Kidney (tissue), 13 donors: ENCODE measurements at regions not wholly inside any gene's neighbourhood (a gene's known extent, or its start where the extent isn't known, plus 50 kb on each side); places are given as distances from the start of the nearest gene placed in this dataset.

ENCODE experiments used
- DNase-seq, 5 donors: peaks; one replicate each; pipeline ENCODE4 v3.0.0-alpha.2; 2013 to 2020
- FAIRE-seq: peaks from 2 replicates; lab custom pipeline; 2012; peaks lifted over from hg19 to GRCh38; lab: Jason Lieb, UNC
- H3K27ac ChIP-seq, 2 donors: one replicate each; pipeline ENCODE4 v1.7.0; 2013; ENCODE audit warnings: low read depth in 2 of 2, low read length in 2 of 2, inconsistent platforms in 1 of 2
- H3K27me3 ChIP-seq: one replicate; pipeline ENCODE4 v1.7.1; 2013; ENCODE audit warnings: low read length, inconsistent platforms; ENCODE audit not compliant: control insufficient read depth, insufficient read depth
- H3K36me3 ChIP-seq, 3 donors: one replicate each; pipeline versions ENCODE4 v1.7.0 to v1.7.1; 2013; ENCODE audit warnings: low read length in 3 of 3, control low read depth in 1 of 3, inconsistent platforms in 1 of 3; ENCODE audit not compliant: insufficient read depth in 3 of 3, control insufficient read depth in 2 of 3
- H3K4me1 ChIP-seq, 3 donors: one replicate each; pipeline versions ENCODE4 v1.7.0 to v1.7.1; 2013; ENCODE audit warnings: low read length in 3 of 3, inconsistent platforms in 1 of 3, low read depth in 1 of 3; ENCODE audit not compliant: control insufficient read depth in 2 of 3, insufficient read depth in 2 of 3
- H3K4me3 ChIP-seq, 3 donors: one replicate each; pipeline versions ENCODE4 v1.7.0 to v1.8.1; 2013; ENCODE audit warnings: low read length in 3 of 3, control low read depth in 1 of 3, inconsistent platforms in 1 of 3
- H3K9ac ChIP-seq, 3 donors: one replicate each; pipeline versions ENCODE4 v1.7.0 to v1.7.1; 2013; ENCODE audit warnings: low read length in 3 of 3, control low read depth in 1 of 3, inconsistent platforms in 1 of 3
- H3K9me3 ChIP-seq, 3 donors: one replicate each; pipeline versions ENCODE4 v1.7.0 to v1.7.1; 2013; ENCODE audit warnings: low read length in 3 of 3, control low read depth in 1 of 3, inconsistent platforms in 1 of 3; ENCODE audit not compliant: control insufficient read depth in 2 of 3, insufficient read depth in 1 of 3
- intact Hi-C: fragments of 100-400 bp; cut with DNase I; formaldehyde crosslinking; loops from one replicate; pipeline ENCODE4 v1.11.1; 2022
- TF ChIP-seq, protein P1 (sequence below): IDR thresholded peaks from 3 replicates; pipeline ENCODE4 v1.5.1; 2012; ENCODE audit warnings: mild to moderate bottlenecking, moderate library complexity, borderline replicate concordance; ENCODE audit not compliant: insufficient read depth; ENCODE audit errors: extremely low read depth
- donor health status: control.
- donor health status: control.
- donor health status: control.
- donor health status: control.
- donor health status: control.
- donor health status: DM: yes; HTN: yes; CAD: no.
- donor health status: Normal renal cell carcinoma (clear cell type).

DNA sequence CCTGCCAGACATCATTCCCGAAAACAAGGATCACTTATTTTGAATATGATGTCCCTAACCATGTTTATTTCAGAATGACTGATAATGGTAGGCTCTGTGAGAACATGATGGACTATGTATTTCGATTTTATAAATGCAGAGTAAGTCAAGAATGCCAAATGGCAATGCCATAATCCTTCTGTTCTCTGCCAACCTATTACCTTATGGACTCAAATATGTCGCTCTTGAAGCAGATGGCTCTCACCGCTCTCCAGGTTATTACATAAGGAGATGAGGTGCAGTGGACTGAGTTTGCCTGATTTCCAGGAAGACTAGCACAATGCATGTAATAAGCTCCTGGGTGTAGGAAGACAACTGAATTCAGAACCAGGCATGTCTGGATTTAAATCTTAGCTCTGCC, 227.2 kb downstream of the BTG1 start:
- FAIRE-seq = no peak

DNA sequence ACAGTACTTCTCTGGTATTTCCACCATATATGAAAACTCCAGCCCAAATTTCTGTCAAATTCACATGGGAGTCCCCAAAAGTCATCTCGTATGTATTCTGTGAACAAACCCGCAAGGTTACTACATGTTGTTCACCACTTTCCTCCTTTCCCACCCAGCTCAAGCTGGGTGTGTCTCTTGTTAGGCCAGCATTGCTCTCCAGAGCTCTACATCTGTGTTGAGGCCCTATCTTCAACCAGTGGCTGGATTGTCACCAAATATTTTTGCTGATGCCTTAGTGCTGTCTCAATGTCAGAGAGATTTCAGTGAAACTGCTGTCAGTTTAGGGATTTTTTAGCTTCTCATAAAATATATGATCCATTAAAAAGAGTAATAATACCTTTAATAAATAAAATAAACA, 230.9 kb downstream of the BTG1 start:
- Histone ChIP-seq H3K4me3 (no peak overlapping the region), H3K9me3 (no peaks in the 10 kb centered on the region), H3K36me3 (no peaks in the 10 kb centered on the region), H3K9ac (no peak overlapping the region), H3K4me1 (no peaks in the 10 kb centered on the region), H3K27ac (no peak overlapping the region), H3K27me3 (no peaks in the 10 kb centered on the region)
- no peak for DNase-seq
- intact Hi-C loops = no loop called here
- no peak for FAIRE-seq
- TF ChIP-seq, protein P1, sequence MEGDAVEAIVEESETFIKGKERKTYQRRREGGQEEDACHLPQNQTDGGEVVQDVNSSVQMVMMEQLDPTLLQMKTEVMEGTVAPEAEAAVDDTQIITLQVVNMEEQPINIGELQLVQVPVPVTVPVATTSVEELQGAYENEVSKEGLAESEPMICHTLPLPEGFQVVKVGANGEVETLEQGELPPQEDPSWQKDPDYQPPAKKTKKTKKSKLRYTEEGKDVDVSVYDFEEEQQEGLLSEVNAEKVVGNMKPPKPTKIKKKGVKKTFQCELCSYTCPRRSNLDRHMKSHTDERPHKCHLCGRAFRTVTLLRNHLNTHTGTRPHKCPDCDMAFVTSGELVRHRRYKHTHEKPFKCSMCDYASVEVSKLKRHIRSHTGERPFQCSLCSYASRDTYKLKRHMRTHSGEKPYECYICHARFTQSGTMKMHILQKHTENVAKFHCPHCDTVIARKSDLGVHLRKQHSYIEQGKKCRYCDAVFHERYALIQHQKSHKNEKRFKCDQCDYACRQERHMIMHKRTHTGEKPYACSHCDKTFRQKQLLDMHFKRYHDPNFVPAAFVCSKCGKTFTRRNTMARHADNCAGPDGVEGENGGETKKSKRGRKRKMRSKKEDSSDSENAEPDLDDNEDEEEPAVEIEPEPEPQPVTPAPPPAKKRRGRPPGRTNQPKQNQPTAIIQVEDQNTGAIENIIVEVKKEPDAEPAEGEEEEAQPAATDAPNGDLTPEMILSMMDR = no peak

More for the DNA sequence above, 227.2 kb downstream of the BTG1 start:
- Histone ChIP-seq H3K27me3 (no peaks in the 10 kb centered on the region), H3K27ac (no peak overlapping the region), H3K4me3 (no peak overlapping the region), H3K36me3 (no peaks in the 10 kb centered on the region), H3K4me1 (no peaks in the 10 kb centered on the region), H3K9me3 (no peaks in the 10 kb centered on the region), H3K9ac (no peak overlapping the region)
- no peak for DNase-seq
- intact Hi-C loops = no loop called here
- TF ChIP-seq, protein P1 = no peak

DNA sequence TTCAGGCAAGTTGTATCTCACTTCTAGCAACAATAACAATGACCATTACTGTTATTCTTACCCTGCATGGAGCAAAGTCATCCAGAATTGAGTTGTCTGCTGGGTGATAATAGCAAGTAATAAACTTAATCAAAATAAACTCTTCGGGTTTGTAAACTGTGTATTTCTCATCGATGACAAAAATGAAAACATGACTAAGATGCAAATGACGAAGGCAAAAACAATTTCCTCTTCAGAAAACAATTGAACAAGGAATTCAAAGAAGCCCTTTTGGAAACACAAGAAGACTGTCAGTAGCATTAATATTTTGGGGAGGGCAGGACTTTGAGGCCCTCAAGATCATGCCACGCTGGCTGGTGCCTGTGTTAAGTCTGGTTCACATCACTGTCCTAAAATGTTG, 232.0 kb downstream of the BTG1 start:
- TF ChIP-seq, protein P1 = no peak
- H3K27ac ChIP-seq = no peak overlapping the region
- H3K4me3 ChIP-seq = no peak overlapping the region
- no peaks in the 10 kb centered on the region for H3K4me1 ChIP-seq
- no peak for DNase-seq
- no peaks in the 10 kb centered on the region for H3K36me3 ChIP-seq
- H3K9me3 ChIP-seq = no peaks in the 10 kb centered on the region
- no peaks in the 10 kb centered on the region for H3K27me3 ChIP-seq
- FAIRE-seq = no peak
- no peak overlapping the region for H3K9ac ChIP-seq
- intact Hi-C loops = no loop called here

DNA sequence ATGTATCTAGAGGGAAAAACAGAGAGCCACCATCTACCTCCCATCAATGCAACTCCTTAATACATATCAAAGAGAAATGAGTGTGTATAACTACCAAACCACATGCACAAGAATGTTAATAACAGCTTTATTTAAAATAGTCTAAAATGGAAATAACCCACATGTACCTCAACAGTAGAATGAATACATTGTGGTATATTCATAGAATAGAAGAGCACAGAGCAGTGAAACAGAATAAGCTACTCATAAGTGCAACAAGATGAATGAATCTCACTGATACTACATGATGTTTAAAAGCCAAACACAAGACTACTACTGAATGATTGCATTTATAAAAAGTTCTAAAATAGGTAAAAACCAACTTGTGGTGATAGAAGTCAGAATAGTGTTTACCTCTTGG, 232.5 kb downstream of the BTG1 start:
- Histone ChIP-seq H3K27me3 (no peaks in the 10 kb centered on the region), H3K9me3 (no peaks in the 10 kb centered on the region), H3K4me3 (no peak overlapping the region), H3K27ac (no peak overlapping the region), H3K36me3 (no peaks in the 10 kb centered on the region), H3K4me1 (no peaks in the 10 kb centered on the region), H3K9ac (no peak overlapping the region)
- FAIRE-seq (no peak), DNase-seq (no peak)
- intact Hi-C loops = no loop called here
- TF ChIP-seq, protein P1 = no peak
